Neural progenitor cell (in vitro differentiated cells): ENCODE measurements at regions not wholly inside any gene's neighbourhood (a gene's known extent, or its start where the extent isn't known, plus 50 kb on each side); places are given as distances from the start of the nearest gene placed in this dataset.

Experiments used
- DNase-seq: peaks from one replicate; pipeline ENCODE4 v3.0.0-alpha.2; 2016; ENCODE audit warnings: low spot score
- H2AFZ ChIP-seq: fragments of 200-600 bp; sonication (generic); replicated peaks from 2 replicates; pipeline ENCODE4 v1.6.1; 2016; ENCODE audit warnings: antibody characterized with exemption
- H3F3A ChIP-seq: fragments of 200-600 bp; sonication (generic); 2 replicates; pipeline ENCODE4 v1.6.1; 2016; ENCODE audit warnings: antibody characterized with exemption, low read depth
- H3K27ac ChIP-seq: fragments of 200-600 bp; sonication (generic); 2 replicates; pipeline ENCODE4 v1.5.1; 2016; ENCODE audit warnings: mild to moderate bottlenecking
- H3K27me3 ChIP-seq: fragments of 200-600 bp; sonication (generic); 2 replicates; pipeline ENCODE4 v1.6.1; 2016; ENCODE audit warnings: mild to moderate bottlenecking, moderate library complexity
- H3K36me3 ChIP-seq: fragments of 200-600 bp; sonication (generic); 2 replicates; pipeline ENCODE4 v1.5.1; 2016
- H3K4me1 ChIP-seq: fragments of 200-600 bp; sonication (generic); 2 replicates; pipeline ENCODE4 v1.6.1; 2016; ENCODE audit warnings: mixed run types
- H3K4me2 ChIP-seq: fragments of 200-600 bp; sonication (generic); 2 replicates; pipeline ENCODE4 v1.6.1; 2016
- H3K4me3 ChIP-seq: fragments of 200-600 bp; sonication (generic); 2 replicates; pipeline ENCODE4 v1.5.1; 2016
- H3K79me2 ChIP-seq: fragments of 200-600 bp; sonication (generic); 2 replicates; pipeline ENCODE4 v1.6.1; 2016; ENCODE audit warnings: low read depth
- H3K9ac ChIP-seq: fragments of 200-600 bp; sonication (generic); 2 replicates; pipeline ENCODE4 v1.6.1; 2016
- H3K9me3 ChIP-seq: fragments of 200-600 bp; sonication (generic); 2 replicates; pipeline ENCODE4 v1.5.1; 2016; ENCODE audit warnings: low read depth
- H4K20me1 ChIP-seq: fragments of 200-600 bp; sonication (generic); 2 replicates; pipeline ENCODE4 v1.6.1; 2016; ENCODE audit warnings: low read depth
- H3K27ac Mint-ChIP-seq: 3 replicates; pipeline ENCODE4 v1.8.0; 2021; ENCODE audit warnings: mixed read lengths
- H3K27me3 Mint-ChIP-seq: 2 replicates; pipeline ENCODE4 v1.8.0; 2022; ENCODE audit warnings: low read depth, mild to moderate bottlenecking, inconsistent platforms, moderate library complexity, mixed read lengths; ENCODE audit not compliant: insufficient read depth
- H3K36me3 Mint-ChIP-seq: 3 replicates; pipeline ENCODE4 v1.8.0; 2021; ENCODE audit warnings: mixed read lengths
- H3K4me1 Mint-ChIP-seq: 3 replicates; pipeline ENCODE4 v1.8.0; 2021; ENCODE audit warnings: mixed read lengths
- H3K4me3 Mint-ChIP-seq: 3 replicates; pipeline ENCODE4 v1.8.0; 2021; ENCODE audit warnings: mild to moderate bottlenecking, moderate library complexity, mixed read lengths
- H3K9me3 Mint-ChIP-seq: 3 replicates; pipeline ENCODE4 v1.8.0; 2020; ENCODE audit warnings: mixed read lengths
- EZH2 ChIP-seq: fragments of 200-600 bp; sonication (generic); IDR thresholded peaks from 2 replicates; pipeline ENCODE4 v1.6.1; 2017; ENCODE audit warnings: antibody characterized with exemption, mild to moderate bottlenecking, moderate library complexity
- EZH2phosphoT487 ChIP-seq: fragments of 200-600 bp; sonication (generic); IDR thresholded peaks from 2 replicates; pipeline ENCODE4 v1.6.1; 2017; ENCODE audit warnings: antibody characterized with exemption
- TF ChIP-seq, protein P1 (sequence below): fragments of 200-600 bp; sonication (generic); IDR thresholded peaks from 2 replicates; pipeline ENCODE4 v1.5.1; 2017; ENCODE audit warnings: antibody characterized with exemption, mild to moderate bottlenecking

DNA sequence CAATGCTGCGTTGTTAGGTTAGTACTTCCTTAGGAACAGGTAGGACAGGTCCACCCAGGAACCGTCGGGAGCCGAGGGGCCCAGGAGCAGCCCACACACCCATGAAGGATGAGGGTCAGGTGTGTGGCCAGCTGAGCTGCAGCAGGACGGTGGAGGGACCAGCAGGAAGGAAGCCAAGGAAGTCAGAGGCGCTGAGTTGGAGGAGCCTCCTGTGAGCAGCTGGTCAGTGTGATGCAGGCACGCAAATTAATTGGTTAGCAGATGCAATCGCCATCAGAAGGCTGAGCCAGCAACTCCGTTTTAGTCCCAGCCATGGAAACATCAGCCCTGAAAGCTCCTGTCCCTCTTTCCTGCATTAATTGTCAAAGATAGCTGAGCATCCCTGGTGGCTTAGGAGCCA is 114.9 kb upstream of the SOX1 start:
- no peaks in the 10 kb centered on the region for H3K79me2 ChIP-seq
- Mint-ChIP-seq H3K27me3 (peaks cover 30% of the 10 kb centered on the region), H3K4me1 (peaks cover 14% of the 10 kb centered on the region), H3K9me3 (peaks cover 23% of the 10 kb centered on the region), H3K27ac (no peak overlapping the region), H3K36me3 (peaks cover 7% of the 10 kb centered on the region), H3K4me3 (no peak overlapping the region)
- H3F3A ChIP-seq: no peaks in the 10 kb centered on the region
- no peak overlapping the region for H3K4me2 ChIP-seq
- no peaks in the 10 kb centered on the region for H3K27me3 ChIP-seq
- no peak overlapping the region for H2AFZ ChIP-seq
- H3K9ac ChIP-seq: no peak overlapping the region
- no peaks in the 10 kb centered on the region for H3K4me1 ChIP-seq
- no peaks in the 10 kb centered on the region for H3K36me3 ChIP-seq
- H3K27ac ChIP-seq: no peak overlapping the region
- TF ChIP-seq EZH2phosphoT487: no peak
- TF ChIP-seq, protein P1, sequence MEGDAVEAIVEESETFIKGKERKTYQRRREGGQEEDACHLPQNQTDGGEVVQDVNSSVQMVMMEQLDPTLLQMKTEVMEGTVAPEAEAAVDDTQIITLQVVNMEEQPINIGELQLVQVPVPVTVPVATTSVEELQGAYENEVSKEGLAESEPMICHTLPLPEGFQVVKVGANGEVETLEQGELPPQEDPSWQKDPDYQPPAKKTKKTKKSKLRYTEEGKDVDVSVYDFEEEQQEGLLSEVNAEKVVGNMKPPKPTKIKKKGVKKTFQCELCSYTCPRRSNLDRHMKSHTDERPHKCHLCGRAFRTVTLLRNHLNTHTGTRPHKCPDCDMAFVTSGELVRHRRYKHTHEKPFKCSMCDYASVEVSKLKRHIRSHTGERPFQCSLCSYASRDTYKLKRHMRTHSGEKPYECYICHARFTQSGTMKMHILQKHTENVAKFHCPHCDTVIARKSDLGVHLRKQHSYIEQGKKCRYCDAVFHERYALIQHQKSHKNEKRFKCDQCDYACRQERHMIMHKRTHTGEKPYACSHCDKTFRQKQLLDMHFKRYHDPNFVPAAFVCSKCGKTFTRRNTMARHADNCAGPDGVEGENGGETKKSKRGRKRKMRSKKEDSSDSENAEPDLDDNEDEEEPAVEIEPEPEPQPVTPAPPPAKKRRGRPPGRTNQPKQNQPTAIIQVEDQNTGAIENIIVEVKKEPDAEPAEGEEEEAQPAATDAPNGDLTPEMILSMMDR: no peak
- no peak for TF ChIP-seq EZH2
- no peak for DNase-seq
- H4K20me1 ChIP-seq: no peaks in the 10 kb centered on the region
- no peak overlapping the region for H3K4me3 ChIP-seq
- H3K9me3 ChIP-seq: no peaks in the 10 kb centered on the region

DNA sequence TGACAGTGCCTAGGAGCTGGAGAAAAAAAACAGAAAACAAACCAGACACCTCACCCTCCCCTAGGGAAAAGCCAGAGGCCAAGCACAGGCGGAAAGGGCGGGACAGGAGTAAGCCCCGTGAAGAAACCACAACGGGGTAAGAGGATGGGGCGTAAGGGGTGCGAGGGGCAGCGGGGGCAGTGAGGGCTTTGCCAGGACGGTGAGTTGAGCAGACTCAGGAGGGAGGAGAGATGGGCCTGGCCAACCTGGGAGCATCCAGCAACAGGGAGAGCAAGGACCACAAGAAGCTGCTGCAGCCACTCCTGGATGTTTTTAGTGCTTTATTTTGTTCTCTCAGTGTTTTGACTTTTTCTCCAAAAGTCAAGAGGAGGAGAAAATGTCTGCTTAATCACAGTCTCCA is 114.1 kb upstream of the SOX1 start:
- Histone ChIP-seq H2AFZ (no peak overlapping the region), H3K4me1 (no peaks in the 10 kb centered on the region), H3K36me3 (no peaks in the 10 kb centered on the region), H3K4me2 (no peak overlapping the region), H3K4me3 (no peak overlapping the region), H4K20me1 (no peaks in the 10 kb centered on the region), H3K9me3 (no peaks in the 10 kb centered on the region), H3F3A (no peaks in the 10 kb centered on the region), H3K79me2 (no peaks in the 10 kb centered on the region), H3K9ac (no peak overlapping the region), H3K27ac (no peak overlapping the region), H3K27me3 (no peaks in the 10 kb centered on the region)
- H3K36me3 Mint-ChIP-seq: peaks cover 7% of the 10 kb centered on the region
- H3K27me3 Mint-ChIP-seq: peaks cover 30% of the 10 kb centered on the region
- no peak overlapping the region for H3K4me3 Mint-ChIP-seq
- DNase-seq: no peak
- H3K27ac Mint-ChIP-seq: no peak overlapping the region
- no peak for TF ChIP-seq EZH2phosphoT487
- TF ChIP-seq, protein P1: no peak
- peaks cover 16% of the 10 kb centered on the region for H3K4me1 Mint-ChIP-seq
- peaks cover 23% of the 10 kb centered on the region for H3K9me3 Mint-ChIP-seq

DNA sequence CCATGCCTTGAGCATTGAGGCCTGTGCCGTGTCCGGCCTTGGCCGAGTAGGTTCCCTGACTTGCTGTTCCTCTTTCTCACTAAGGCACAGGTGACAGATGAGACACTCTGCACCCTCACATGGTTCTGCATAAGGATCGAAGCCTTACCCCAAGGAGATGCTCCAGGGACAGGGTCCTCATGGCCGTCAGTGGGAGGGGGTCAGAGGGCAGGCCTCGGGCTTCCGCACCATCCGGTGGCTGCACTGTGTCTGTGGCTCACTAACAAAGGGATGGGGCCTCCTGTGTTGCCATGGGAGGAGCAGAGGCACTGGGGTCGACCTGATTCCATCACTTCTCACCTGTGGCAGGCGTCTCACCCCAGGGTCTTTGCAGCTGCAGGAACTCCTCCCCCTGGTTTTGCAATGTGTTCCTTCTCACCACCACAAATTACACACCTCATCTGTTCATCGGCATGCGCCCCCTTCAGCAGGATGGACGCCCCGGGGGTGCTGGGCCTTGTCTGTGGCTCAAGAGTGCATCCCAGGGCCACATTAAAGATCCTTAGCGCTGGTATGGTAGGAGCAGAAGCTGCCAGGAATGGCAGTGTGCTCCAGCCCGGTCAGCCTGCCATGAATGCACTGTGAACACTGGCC is 113.3 kb upstream of the SOX1 start:
- Mint-ChIP-seq H3K4me1 (peaks cover 16% of the 10 kb centered on the region), H3K9me3 (peaks cover 23% of the 10 kb centered on the region), H3K27me3 (peaks cover 27% of the 10 kb centered on the region), H3K27ac (no peak overlapping the region), H3K4me3 (no peak overlapping the region), H3K36me3 (peaks cover 7% of the 10 kb centered on the region)
- Histone ChIP-seq H3K36me3 (no peaks in the 10 kb centered on the region), H3K4me1 (no peaks in the 10 kb centered on the region), H3K9ac (no peak overlapping the region), H3K4me3 (no peak overlapping the region), H3K79me2 (no peaks in the 10 kb centered on the region), H3K4me2 (no peak overlapping the region), H3F3A (no peaks in the 10 kb centered on the region), H3K9me3 (no peaks in the 10 kb centered on the region), H3K27ac (no peak overlapping the region), H4K20me1 (no peaks in the 10 kb centered on the region), H3K27me3 (no peaks in the 10 kb centered on the region), H2AFZ (no peak overlapping the region)
- no peak for DNase-seq
- no peak for TF ChIP-seq EZH2
- TF ChIP-seq EZH2phosphoT487: no peak
- TF ChIP-seq, protein P1: no peak
